Neuronal stem cell (in vitro differentiated cells): ENCODE measurements at regions not wholly inside any gene's neighbourhood (a gene's known extent, or its start where the extent isn't known, plus 50 kb on each side); places are given as distances from the start of the nearest gene placed in this dataset.
A peak's percentile ranks its signal among the peaks of the same experiment; 100 is the strongest.

Experiments used
- DNase-seq: peaks from one replicate; pipeline ENCODE4 v3.0.0-alpha.2; 2013; ENCODE audit warnings: low spot score
- H2AFZ ChIP-seq: one replicate; pipeline ENCODE4 v1.6.1; 2013; ENCODE audit warnings: mild to moderate bottlenecking, low read length, inconsistent platforms
- H2AK5ac ChIP-seq: 2 replicates; pipeline ENCODE4 v1.6.1; 2013; ENCODE audit warnings: low read depth, mild to moderate bottlenecking, inconsistent platforms, low read length, moderate library complexity, mixed read lengths
- H2BK120ac ChIP-seq: 2 replicates; pipeline ENCODE4 v1.6.1; 2013; ENCODE audit warnings: low read depth, mild to moderate bottlenecking, inconsistent platforms, low read length, moderate library complexity, mixed read lengths
- H2BK12ac ChIP-seq: one replicate; pipeline ENCODE4 v1.6.1; 2013; ENCODE audit warnings: low read length, inconsistent platforms
- H2BK15ac ChIP-seq: 2 replicates; pipeline ENCODE4 v1.6.1; 2013; ENCODE audit warnings: mild to moderate bottlenecking, low read length, inconsistent platforms, mixed read lengths
- H2BK5ac ChIP-seq: one replicate; pipeline ENCODE4 v1.6.1; 2013; ENCODE audit warnings: inconsistent platforms, mild to moderate bottlenecking, low read length, moderate library complexity
- H3K14ac ChIP-seq: one replicate; pipeline ENCODE4 v1.6.1; 2013; ENCODE audit warnings: low read length, inconsistent platforms
- H3K18ac ChIP-seq: 2 replicates; pipeline ENCODE4 v1.6.1; 2013; ENCODE audit warnings: low read length, inconsistent platforms
- H3K23ac ChIP-seq: 2 replicates; pipeline ENCODE4 v1.6.1; 2013; ENCODE audit warnings: low read depth, mild to moderate bottlenecking, mixed read lengths, low read length, inconsistent platforms; ENCODE audit not compliant: poor library complexity
- H3K27ac ChIP-seq: replicated peaks from 3 replicates; pipeline ENCODE4 v1.5.1; 2013; ENCODE audit warnings: low read length, inconsistent platforms
- H3K27me3 ChIP-seq, 3 experiments: 2 replicates each; pipeline ENCODE4 v1.6.1; 2013; ENCODE audit warnings: low read length in 3 of 3, mild to moderate bottlenecking in 2 of 3, inconsistent platforms in 1 of 3, low read depth in 1 of 3, mixed read lengths in 1 of 3, moderate library complexity in 1 of 3; ENCODE audit not compliant: control insufficient read depth in 3 of 3, insufficient read depth in 3 of 3
- H3K36me3 ChIP-seq, 2 donors: replicated peaks in 1 of 2; 2 replicates each; pipeline ENCODE4 v1.6.1; 2013; ENCODE audit warnings: low read length in 2 of 2; ENCODE audit not compliant: control insufficient read depth in 2 of 2, insufficient read depth in 2 of 2
- H3K4ac ChIP-seq: 2 replicates; pipeline ENCODE4 v1.6.1; 2013; ENCODE audit warnings: inconsistent platforms, mild to moderate bottlenecking, low read length, moderate library complexity
- H3K4me1 ChIP-seq, 2 donors: 1 replicate in 1 of 2; 2 replicates in 1 of 2; pipeline ENCODE4 v1.6.1; 2013; ENCODE audit warnings: low read length in 2 of 2, low read depth in 1 of 2; ENCODE audit not compliant: control insufficient read depth in 2 of 2, insufficient read depth in 1 of 2
- H3K4me2 ChIP-seq: one replicate; pipeline ENCODE4 v1.6.1; 2013; ENCODE audit warnings: mild to moderate bottlenecking, low read length, inconsistent platforms; ENCODE audit not compliant: insufficient read depth, poor library complexity, severe bottlenecking
- H3K4me3 ChIP-seq, 2 donors: 2 replicates each; pipeline ENCODE4 v1.5.1; 2013; ENCODE audit warnings: low read length in 2 of 2, mild to moderate bottlenecking in 2 of 2, inconsistent platforms in 1 of 2, moderate library complexity in 1 of 2
- H3K79me1 ChIP-seq: one replicate; pipeline ENCODE4 v1.6.1; 2013; ENCODE audit warnings: low read depth, mild to moderate bottlenecking, inconsistent platforms, low read length, moderate library complexity
- H3K9ac ChIP-seq: one replicate; pipeline ENCODE4 v1.6.1; 2013; ENCODE audit warnings: mild to moderate bottlenecking, low read depth, low read length, inconsistent platforms; ENCODE audit not compliant: poor library complexity
- H3K9me3 ChIP-seq, 2 donors: replicated peaks in 1 of 2; 2 replicates each; pipeline versions ENCODE3 to v1.6.1; 2013; ENCODE audit warnings: low read length in 2 of 2, mild to moderate bottlenecking in 2 of 2, inconsistent platforms in 1 of 2, low read depth in 1 of 2, mixed read lengths in 1 of 2, moderate library complexity in 1 of 2; ENCODE audit not compliant: control insufficient read depth in 2 of 2, insufficient read depth in 1 of 2
- H4K8ac ChIP-seq: one replicate; pipeline ENCODE4 v1.6.1; 2013; ENCODE audit warnings: low read depth, mild to moderate bottlenecking, inconsistent platforms, low read length, moderate library complexity
- H4K91ac ChIP-seq: one replicate; pipeline ENCODE4 v1.6.1; 2013; ENCODE audit warnings: low read length, low read depth, mild to moderate bottlenecking, inconsistent platforms; ENCODE audit not compliant: poor library complexity
- WGBS, 2 donors: extraction: QIAGEN DNeasy Blood & Tissue Kit; methylation state at CpG; one replicate each; pipeline ENCODE4 v1.1.7; 2013; ENCODE audit warnings: missing lambda C conversion rate in 2 of 2, mixed read lengths in 1 of 2; ENCODE audit not compliant: insufficient read length in 2 of 2, insufficient replicate concordance in 1 of 2; ENCODE audit errors: extremely low coverage in 2 of 2; 5-methylcytosine and 5-hydroxymethylcytosine counted together

GRCh38 chr5:3875144-3875543 lies 279.5 kb downstream of the IRX1 start:
- H2BK120ac ChIP-seq: no peak overlapping the region
- WGBS, 2 donors: no CpG with 5 or more reads among the region's 10 CpGs

GRCh38 chr5:3878267-3878666 lies 282.6 kb downstream of the IRX1 start:
- H3K9me3 ChIP-seq: peaks cover 4 to 9% of the 10 kb centered on the region in 2 donors
- no peak overlapping the region for H3K4me2 ChIP-seq
- H2AK5ac ChIP-seq: no peak overlapping the region
- H3K36me3 ChIP-seq: no peaks in the 10 kb centered on the region
- H2BK120ac ChIP-seq: no peak overlapping the region
- no peak overlapping the region for H3K14ac ChIP-seq
- no peak overlapping the region for H3K9ac ChIP-seq
- H3K27me3 ChIP-seq: no peaks in the 10 kb centered on the region
- no peak overlapping the region for H2BK15ac ChIP-seq
- no CpG with 5 or more reads among the region's 4 CpGs for WGBS, 2 donors
- no peak overlapping the region for H3K23ac ChIP-seq
- H3K79me1 ChIP-seq: peaks cover 2% of the 10 kb centered on the region
- no peak overlapping the region for H3K4me3 ChIP-seq
- H3K4ac ChIP-seq: no peak overlapping the region
- H3K27ac ChIP-seq: no peak overlapping the region
- no peak overlapping the region for H2AFZ ChIP-seq
- no peak overlapping the region for H3K18ac ChIP-seq
- no peak overlapping the region for H4K91ac ChIP-seq
- H2BK5ac ChIP-seq: no peak overlapping the region
- no peak for DNase-seq
- no peak overlapping the region for H4K8ac ChIP-seq
- H3K4me1 ChIP-seq: peaks cover 0 to 2% of the 10 kb centered on the region in 2 donors
- no peak overlapping the region for H2BK12ac ChIP-seq

More at GRCh38 chr5:3875144-3875543, 279.5 kb downstream of the IRX1 start:
- Histone ChIP-seq H3K23ac (no peak overlapping the region), H3K9me3 (peaks cover 4 to 18% of the 10 kb centered on the region in 2 donors), H2BK5ac (no peak overlapping the region), H4K91ac (no peak overlapping the region), H3K4me1 (peaks cover 13 to 16% of the 10 kb centered on the region in 2 donors), H4K8ac (no peak overlapping the region), H3K79me1 (no peaks in the 10 kb centered on the region), H3K4ac (no peak overlapping the region), H3K27me3 (no peaks in the 10 kb centered on the region), H2BK15ac (no peak overlapping the region), H2BK12ac (no peak overlapping the region), H3K18ac (no peak overlapping the region), H3K4me3 (peak overlapping the region in 1 of 2 donors; percentile 42), H2AFZ (no peak overlapping the region), H3K27ac (no peak overlapping the region), H2AK5ac (no peak overlapping the region), H3K36me3 (no peaks in the 10 kb centered on the region), H3K9ac (no peak overlapping the region), H3K14ac (no peak overlapping the region), H3K4me2 (no peak overlapping the region)
- DNase-seq: no peak

GRCh38 chr5:3883040-3883439 lies 287.4 kb downstream of the IRX1 start:
- H3K9ac ChIP-seq: no peak overlapping the region
- no CpG with 5 or more reads among the region's 11 CpGs for WGBS, 2 donors
- H3K4ac ChIP-seq: no peak overlapping the region
- peak overlapping the region in 1 of 2 donors; percentile 51 for H3K4me3 ChIP-seq
- no peak overlapping the region for H3K27ac ChIP-seq
- H2BK12ac ChIP-seq: no peak overlapping the region
- no peak overlapping the region for H3K4me2 ChIP-seq
- no peaks in the 10 kb centered on the region for H3K27me3 ChIP-seq
- no peaks in the 10 kb centered on the region for H3K9me3 ChIP-seq
- peak overlapping the region; percentile 44 for H2AK5ac ChIP-seq
- H3K18ac ChIP-seq: peak overlapping the region; percentile 58
- DNase-seq: no peak
- peak overlapping the region; percentile 48 for H3K23ac ChIP-seq
- no peak overlapping the region for H2BK5ac ChIP-seq
- H2AFZ ChIP-seq: no peak overlapping the region
- H3K36me3 ChIP-seq: no peaks in the 10 kb centered on the region
- no peak overlapping the region for H4K8ac ChIP-seq
- peak overlapping the region; percentile 43 for H3K14ac ChIP-seq
- peak overlapping the region; percentile 65 for H2BK15ac ChIP-seq
- peaks cover 2% of the 10 kb centered on the region for H3K79me1 ChIP-seq
- H4K91ac ChIP-seq: no peak overlapping the region
- H3K4me1 ChIP-seq: peaks cover 0 to 2% of the 10 kb centered on the region in 2 donors
- H2BK120ac ChIP-seq: no peak overlapping the region

GRCh38 chr5:3886524-3887451 lies 291.2 kb downstream of the IRX1 start:
- no CpG with 5 or more reads among the region's 9 CpGs for WGBS, 2 donors
- no peaks in the 10 kb centered on the region for H3K9me3 ChIP-seq
- H3K79me1 ChIP-seq: peaks cover 2% of the 10 kb centered on the region
- no peak overlapping the region for H3K4me2 ChIP-seq
- no peak overlapping the region for H2BK15ac ChIP-seq
- no peak overlapping the region for H3K27ac ChIP-seq
- H3K9ac ChIP-seq: no peak overlapping the region
- no peak overlapping the region for H2AFZ ChIP-seq
- H3K4me3 ChIP-seq: no peak overlapping the region
- H2BK120ac ChIP-seq: no peak overlapping the region
- peaks cover 11 to 12% of the 10 kb centered on the region in 2 donors for H3K4me1 ChIP-seq
- H3K18ac ChIP-seq: no peak overlapping the region
- no peaks in the 10 kb centered on the region for H3K36me3 ChIP-seq
- H4K91ac ChIP-seq: no peak overlapping the region
- peaks cover 0 to 4% (median 0%) of the 10 kb centered on the region in 3 experiments for H3K27me3 ChIP-seq
- no peak for DNase-seq
- no peak overlapping the region for H2BK5ac ChIP-seq
- H3K23ac ChIP-seq: no peak overlapping the region
- no peak overlapping the region for H3K14ac ChIP-seq
- H4K8ac ChIP-seq: no peak overlapping the region
- H3K4ac ChIP-seq: no peak overlapping the region
- H2BK12ac ChIP-seq: no peak overlapping the region
- no peak overlapping the region for H2AK5ac ChIP-seq
